K562 (cell line): ENCODE measurements at regions not wholly inside any gene's neighbourhood (a gene's known extent, or its start where the extent isn't known, plus 50 kb on each side); places are given as distances from the start of the nearest gene placed in this dataset.

Experiments used
- ATAC-seq: fragments of 200-7000 bp; cut with Tn5 transposase; 3 replicates; pipeline ENCODE4 v1.9.1; 2020; ENCODE audit warnings: moderate library complexity
- BruUV-seq: library from RNA; stranded (reverse); fragments of 400-500 nt; replicated peaks from 2 replicates; lab custom pipeline; 2021; lab: Mats Ljungman, UMichigan
- CTCF ChIA-PET: fragments of 300-600 bp; formaldehyde crosslinking; extraction: SDS; loops from one replicate; lab custom pipeline; 2021; ENCODE audit warnings: low intra/inter-chr PET ratio; lab: Yijun Ruan, JAX
- POLR2A ChIA-PET: fragments of 300-600, 350-650 bp; sonication (Branson Sonifier 250); formaldehyde crosslinking; extraction: SDS; loops from one replicate; lab custom pipeline; 2021; ENCODE audit warnings: antibody characterized with exemption, inconsistent platforms; lab: Yijun Ruan, JAX
- DNase-seq, 4 experiments: peaks; one replicate each; pipeline versions ENCODE4 v3.0.0 to v3.0.0-alpha.2; 2011 to 2018; ENCODE audit warnings: low spot score in 3 of 4, mixed read lengths in 3 of 4; ENCODE audit errors: extremely low read depth in 1 of 4
- FAIRE-seq: peaks from 2 replicates; lab custom pipeline; 2011; peaks lifted over from hg19 to GRCh38; lab: Jason Lieb, UNC
- H2AFZ ChIP-seq: 2 replicates; pipeline ENCODE4 v1.6.0; 2011; ENCODE audit warnings: low read depth, low read length, control low read depth, inconsistent platforms
- H3K27ac ChIP-seq: fragments of 200-600 bp; 3 replicates; pipeline ENCODE4 v1.8.0; 2011; ENCODE audit warnings: low read depth, mild to moderate bottlenecking, control low read depth, inconsistent platforms, low read length, moderate library complexity, mixed read lengths; ENCODE audit errors: extremely low read depth
- H3K27me3 ChIP-seq, 2 experiments: fragments of 300-600 bp in 1 of 2; 2 replicates in 1 of 2; 3 replicates in 1 of 2; pipeline versions ENCODE4 v1.6.0 to v1.8.0; 2011; ENCODE audit warnings: inconsistent platforms in 2 of 2, low read length in 2 of 2, mild to moderate bottlenecking in 1 of 2, mixed read lengths in 1 of 2, moderate library complexity in 1 of 2; ENCODE audit not compliant: control insufficient read depth in 2 of 2, insufficient read depth in 2 of 2
- H3K36me3 ChIP-seq: fragments of 300-600 bp; 3 replicates; pipeline ENCODE4 v1.8.0; 2011; ENCODE audit warnings: mild to moderate bottlenecking, low read length, inconsistent platforms; ENCODE audit not compliant: control insufficient read depth, insufficient read depth
- H3K4me1 ChIP-seq, 2 experiments: fragments of 200-600 bp in 1 of 2; replicated peaks in 1 of 2; 2 replicates in 1 of 2; 3 replicates in 1 of 2; pipeline versions ENCODE4 v1.5.1 to v1.8.0; 2011; ENCODE audit warnings: inconsistent platforms in 2 of 2, low read length in 2 of 2, mild to moderate bottlenecking in 1 of 2, mixed read lengths in 1 of 2, moderate library complexity in 1 of 2; ENCODE audit not compliant: control insufficient read depth in 2 of 2, insufficient read depth in 2 of 2
- H3K4me2 ChIP-seq: 2 replicates; pipeline ENCODE4 v1.6.1; 2011; ENCODE audit warnings: low read length, control low read depth, inconsistent platforms, mixed read lengths; ENCODE audit not compliant: insufficient read depth
- H3K4me3 ChIP-seq: fragments of 200-600 bp; sonication (generic), shearing (Covaris generic); 2 replicates; pipeline ENCODE4 v1.5.1; 2016; ENCODE audit warnings: control low read depth, inconsistent platforms
- H3K79me2 ChIP-seq: fragments of 200-600 bp; 3 replicates; pipeline ENCODE4 v1.8.0; 2011; ENCODE audit warnings: low read length, inconsistent platforms; ENCODE audit not compliant: control insufficient read depth, insufficient read depth
- H3K9ac ChIP-seq, 2 experiments: 2 replicates each; pipeline versions ENCODE4 v1.6.0 to v1.6.1; 2011; ENCODE audit warnings: low read depth in 2 of 2, low read length in 2 of 2, control low read depth in 1 of 2, inconsistent platforms in 1 of 2, mild to moderate bottlenecking in 1 of 2, mixed read lengths in 1 of 2; ENCODE audit not compliant: insufficient read depth in 1 of 2
- H3K9me1 ChIP-seq: one replicate; pipeline ENCODE4 v1.6.0; 2011; ENCODE audit warnings: inconsistent platforms, mild to moderate bottlenecking, low read length, moderate library complexity; ENCODE audit not compliant: control insufficient read depth, insufficient read depth
- H3K9me3 ChIP-seq: replicated peaks from 2 replicates; pipeline ENCODE4 v1.5.1; 2011; ENCODE audit warnings: low read depth, low read length, inconsistent platforms; ENCODE audit not compliant: control insufficient read depth, insufficient read depth
- H4K20me1 ChIP-seq: replicated peaks from 2 replicates; pipeline ENCODE4 v1.6.1; 2011; ENCODE audit warnings: low read length, inconsistent platforms, mixed read lengths; ENCODE audit not compliant: control insufficient read depth, insufficient read depth
- EP400 ChIP-seq: fragments of 450-650 bp; IDR thresholded peaks from 2 replicates; pipeline ENCODE4 v1.6.1; 2017; ENCODE audit warnings: antibody characterized with exemption, mild to moderate bottlenecking, moderate library complexity
- ETS1 ChIP-seq: conservative IDR thresholded peaks from 2 replicates; pipeline ENCODE4 v1.6.1; 2011; ENCODE audit warnings: low read depth, mild to moderate bottlenecking, low read length; ENCODE audit not compliant: control insufficient read depth
- ETV1 ChIP-seq: fragments of 450-650 bp; conservative IDR thresholded peaks from 2 replicates; pipeline ENCODE4 v1.6.1; 2016; ENCODE audit warnings: missing genetic modification characterization, control low read depth, low read depth, missing compliant biosample characterization
- FOXK1 ChIP-seq: sonication (generic); formaldehyde crosslinking; IDR thresholded peaks from 2 replicates; pipeline ENCODE4 v1.8.0; 2022; ENCODE audit warnings: missing genetic modification reagents, mild to moderate bottlenecking, borderline replicate concordance
- GATAD2B ChIP-seq: fragments of 450-650 bp; IDR thresholded peaks from 2 replicates; pipeline ENCODE4 v1.6.1; 2017; ENCODE audit warnings: mild to moderate bottlenecking, borderline replicate concordance
- HSF4 ChIP-seq: fragments of 250-450 bp; sonication (Bioruptor Pico); IDR thresholded peaks from 2 replicates; pipeline ENCODE4 v2.1.2; 2022; ENCODE audit warnings: mild to moderate bottlenecking, moderate library complexity, borderline replicate concordance
- ID3 ChIP-seq, 2 experiments: fragments of 250-450 bp in 1 of 2; fragments of 450-650 bp in 1 of 2; sonication (Bioruptor Pico) in 1 of 2; IDR thresholded peaks; 2 replicates each; pipeline versions ENCODE4 v1.6.1 to v1.8.0; 2016 to 2021; ENCODE audit warnings: mild to moderate bottlenecking in 2 of 2, moderate library complexity in 2 of 2, missing compliant biosample characterization in 1 of 2, missing genetic modification characterization in 1 of 2
- KLF13 ChIP-seq: fragments of 450-650 bp; IDR thresholded peaks from 2 replicates; pipeline ENCODE4 v1.6.1; 2016; ENCODE audit warnings: missing genetic modification characterization, low read depth, mild to moderate bottlenecking, missing compliant biosample characterization, moderate library complexity, borderline replicate concordance
- KLF16 ChIP-seq: IDR thresholded peaks from 2 replicates; pipeline ENCODE4 v1.6.1; 2016; ENCODE audit warnings: antibody characterized with exemption
- SRF ChIP-seq, 2 experiments: fragments of 250-450, 450-650 bp in 1 of 2; sonication (Bioruptor Pico) in 1 of 2; sonication (generic) in 1 of 2; formaldehyde crosslinking; IDR thresholded peaks; 2 replicates each; pipeline versions ENCODE4 v1.5.0 to v1.5.1; 2020 to 2022; ENCODE audit warnings: mild to moderate bottlenecking in 1 of 2, missing genetic modification reagents in 1 of 2
- TBP ChIP-seq: optimal IDR thresholded peaks from 2 replicates; pipeline ENCODE3; 2011; ENCODE audit warnings: low read depth, low read length, improper control_type of control experiment
- ZNF24 ChIP-seq: fragments of 450-650 bp; IDR thresholded peaks from 2 replicates; pipeline ENCODE4 v1.6.1; 2016
- ZNF280A ChIP-seq: fragments of 450-650 bp; IDR thresholded peaks from 2 replicates; pipeline ENCODE4 v1.6.1; 2018; ENCODE audit warnings: mild to moderate bottlenecking, low read depth; ENCODE audit not compliant: partially characterized antibody
- ZNF354B ChIP-seq: fragments of 250-450 bp; sonication (Bioruptor Pico); IDR thresholded peaks from 2 replicates; pipeline ENCODE4 v1.4.0; 2020
- WGBS: fragments of 100-300 bp; shearing (Covaris generic); methylation state at CpG from one replicate; pipeline ENCODE4 v1.1.6; 2016; ENCODE audit warnings: low coverage, mixed read lengths; ENCODE audit not compliant: insufficient coverage; ENCODE audit errors: missing lambda C conversion rate; 5-methylcytosine and 5-hydroxymethylcytosine counted together
- in situ Hi-C: fragments of 300-500 bp; cut with MboI; formaldehyde crosslinking; loops from 4 replicates; pipeline ENCODE4 v1.15.0; 2018; ENCODE audit warnings: inconsistent platforms, mixed read lengths
- intact Hi-C: fragments of 100-400 bp; cut with micrococcal nuclease; formaldehyde crosslinking; loops from 2 replicates; pipeline ENCODE4 v1.14.2; 2022

- Histone ChIP-seq H4K20me1 (no peaks in the 10 kb centered on the region), H2AFZ (no peak overlapping the region), H3K9me3 (no peaks in the 10 kb centered on the region), H3K9me1 (no peaks in the 10 kb centered on the region), H3K27ac (no peak overlapping the region), H3K27me3 (no peaks in the 10 kb centered on the region), H3K4me1 (no peaks in the 10 kb centered on the region), H3K36me3 (no peaks in the 10 kb centered on the region), H3K4me3 (no peak overlapping the region), H3K79me2 (no peaks in the 10 kb centered on the region), H3K4me2 (no peak overlapping the region), H3K9ac (no peak overlapping the region)
- FAIRE-seq (no peak), ATAC-seq (no peak), DNase-seq (no peak)
- in situ Hi-C loops (no loop called here), intact Hi-C loops (no loop called here)
- no TSS peak for BruUV-seq
- WGBS, result 0% methylated on average over 3 of the region's 3 CpGs
- POLR2A ChIA-PET, result no interaction called here
- CTCF ChIA-PET, result no interaction called here
- TF ChIP-seq EP400 (no peak), ETV1 (tag) (0 out of 2 replicates have a peak, but pooled peaks have one; percentile 32)
These were observed 129.7 kb downstream of the NFKBIZ start for GRCh38 chr3:101979033-101979432.

- Histone ChIP-seq H3K27me3 (no peaks in the 10 kb centered on the region), H4K20me1 (no peaks in the 10 kb centered on the region), H3K4me2 (no peak overlapping the region), H3K9me3 (no peaks in the 10 kb centered on the region), H3K9me1 (no peaks in the 10 kb centered on the region), H2AFZ (no peak overlapping the region), H3K79me2 (no peaks in the 10 kb centered on the region), H3K9ac (no peak overlapping the region), H3K4me1 (no peaks in the 10 kb centered on the region), H3K27ac (no peak overlapping the region), H3K36me3 (no peaks in the 10 kb centered on the region), H3K4me3 (no peak overlapping the region)
- CTCF ChIA-PET, result no interaction called here
- WGBS, result 4% methylated on average over 4 of the region's 4 CpGs
- POLR2A ChIA-PET, result no interaction called here
- no TSS peak for BruUV-seq
- ATAC-seq (no peak), FAIRE-seq (no peak), DNase-seq (no peak)
- in situ Hi-C loops, result no loop called here
- intact Hi-C loops, result no loop called here
- TF ChIP-seq SRF (CRISPR knock-in tag; IDR thresholded peaks at IDR 0.05) (no peak), TBP (no peak), GATAD2B (no peak), ZNF354B (no peak), FOXK1 (CRISPR knock-in tag) (no peak), KLF16 (no peak), ZNF24 (no peak), ZNF280A (no peak), ETS1 (no peak), ID3 (CRISPR knock-in tag; IDR thresholded peaks at IDR 0.05) (no peak), ID3 (tag; IDR thresholded peaks at IDR 0.05) (no peak), HSF4 (CRISPR knock-in tag) (no peak), KLF13 (tag) (no peak)
These were observed 135.0 kb downstream of the NFKBIZ start for GRCh38 chr3:101984356-101984755.
